SK-N-DZ (cell line): ENCODE measurements at regions not wholly inside any gene's neighbourhood (a gene's known extent, or its start where the extent isn't known, plus 50 kb on each side); places are given as distances from the start of the nearest gene placed in this dataset.

ENCODE experiments used
- DNase-seq: peaks from one replicate; pipeline ENCODE4 v3.0.0-alpha.2; 2015; ENCODE audit warnings: low spot score

DNA sequence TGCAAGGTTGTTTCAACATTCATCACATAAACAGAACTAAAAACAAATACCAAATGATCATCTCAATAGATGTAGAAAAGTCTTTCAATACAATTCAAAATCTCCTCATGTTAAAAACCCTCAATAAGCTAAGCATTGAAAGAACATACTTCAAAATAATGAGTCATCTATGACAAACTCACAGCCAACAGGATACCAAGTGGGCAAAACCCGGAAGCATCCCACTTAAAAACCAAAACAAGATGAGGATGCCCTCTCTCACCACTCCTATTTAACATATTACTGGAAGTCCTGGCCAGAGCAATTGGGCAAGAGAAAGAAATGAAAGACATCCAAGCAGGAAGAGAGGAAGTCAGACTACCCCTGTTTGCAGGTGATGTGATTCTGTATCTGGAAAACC lies 992.2 kb upstream of the PIK3C3 start:
- no peak for DNase-seq

DNA sequence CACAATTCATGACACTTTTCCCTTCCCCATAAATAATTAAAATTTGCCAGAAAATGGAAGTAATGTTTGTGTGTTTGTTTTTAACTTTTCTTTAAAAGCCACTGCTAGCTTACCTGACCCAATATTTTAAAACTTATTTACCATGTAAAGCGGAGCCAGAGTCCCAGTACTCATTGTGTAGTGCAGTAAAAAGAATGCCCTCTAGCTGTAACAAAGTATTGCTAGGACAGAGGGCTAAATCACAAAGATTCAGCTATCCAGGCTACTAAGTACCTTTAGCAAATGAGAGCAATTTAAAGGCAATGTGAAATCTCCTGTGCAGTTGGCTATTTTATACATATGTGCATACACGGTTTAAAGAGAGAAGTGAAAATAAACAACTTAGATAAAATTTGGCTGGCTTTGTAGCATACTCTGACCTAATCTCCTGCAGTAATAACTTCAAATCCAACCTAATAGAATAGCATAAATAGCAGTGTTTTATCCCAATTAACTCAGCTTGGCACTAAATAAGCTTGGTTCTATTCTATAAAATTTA lies 997.4 kb upstream of the PIK3C3 start:
- no peak for DNase-seq

GRCh38 chr18:40956213-40956612 lies 998.8 kb upstream of the PIK3C3 start:
- no peak for DNase-seq

DNA sequence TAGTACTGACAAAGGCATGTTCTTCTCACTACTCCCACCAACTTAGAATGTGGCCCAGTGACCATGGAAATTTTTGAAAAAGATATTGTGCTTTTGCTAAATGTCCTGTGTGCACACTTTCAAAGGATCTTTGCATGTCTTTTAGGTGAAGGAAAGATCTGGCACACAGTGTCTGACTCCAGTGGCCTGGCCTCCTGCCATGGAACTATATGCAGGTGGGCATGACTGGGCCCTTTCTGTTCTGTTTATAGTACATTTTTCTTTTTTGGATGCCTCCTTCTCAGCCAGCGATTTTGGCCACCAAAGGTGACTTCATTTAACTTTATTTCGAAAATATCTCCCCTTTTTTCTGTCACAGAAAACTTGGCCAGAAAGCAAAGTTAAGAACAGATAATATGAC lies 999.7 kb upstream of the PIK3C3 start:
- no peak for DNase-seq

GRCh38 chr18:40949114-40949950 lies 1005.7 kb upstream of the PIK3C3 start:
- DNase-seq: peak; percentile 22

GRCh38 chr18:40944576-40944975 lies 1010.5 kb upstream of the PIK3C3 start:
- no peak for DNase-seq

DNA sequence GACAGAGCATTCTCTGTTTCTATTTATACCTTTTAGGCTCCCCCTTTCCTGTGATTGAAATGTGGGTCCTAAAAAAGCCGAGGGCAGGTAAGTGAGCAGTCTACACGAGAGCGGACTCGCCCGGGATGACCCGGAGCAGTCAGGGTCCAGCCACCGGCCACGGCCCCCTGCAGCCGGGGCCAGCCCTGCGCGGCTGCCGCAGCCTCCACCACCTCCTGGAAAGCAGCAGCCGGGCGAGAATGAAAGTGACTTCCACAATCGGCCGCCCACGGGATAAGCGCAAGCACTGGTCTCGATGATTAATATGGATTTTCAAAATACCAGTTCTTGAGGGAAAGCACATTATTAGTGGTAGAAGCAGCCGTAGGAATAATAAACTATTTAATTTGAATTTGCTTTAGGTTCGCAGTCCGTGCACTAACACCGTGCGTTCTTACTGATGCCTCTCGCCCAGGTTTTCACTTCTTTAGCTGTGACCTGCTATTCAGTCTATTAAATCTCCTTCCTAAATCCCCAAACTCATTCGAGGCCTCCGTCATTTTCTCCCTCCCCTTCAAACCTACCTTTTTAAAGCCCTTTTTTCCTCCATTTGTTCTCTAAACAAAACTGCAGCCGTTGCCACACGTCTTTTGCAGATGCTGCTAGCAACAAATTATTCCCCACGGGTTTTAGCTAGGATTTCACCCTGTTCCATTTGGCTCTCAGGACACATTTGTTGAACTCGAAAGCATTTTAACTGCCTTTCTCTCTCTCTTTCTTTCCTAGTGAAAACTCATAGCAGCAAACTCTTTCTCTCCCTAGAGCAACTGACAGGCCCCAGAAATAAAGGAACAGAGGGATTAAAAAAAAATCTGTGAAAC lies 1015.1 kb upstream of the PIK3C3 start:
- DNase-seq: no peak

DNA sequence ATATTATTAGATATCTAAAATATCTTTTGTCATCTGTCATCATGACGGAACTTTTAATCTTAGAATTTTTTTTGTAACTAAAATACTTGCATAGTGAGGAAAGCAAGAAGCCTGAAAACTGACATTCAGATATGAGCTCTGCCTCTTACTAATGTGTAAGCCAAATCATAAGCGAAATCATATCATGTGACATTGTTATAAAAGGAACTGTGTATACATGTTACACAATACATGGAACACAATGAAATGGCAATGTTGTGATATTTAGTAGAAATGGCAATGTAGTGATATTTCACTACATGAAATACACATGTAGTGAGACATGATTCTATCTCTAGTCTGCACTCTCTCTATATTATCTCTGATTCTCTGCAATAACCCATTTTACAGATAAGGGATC lies 1016.4 kb upstream of the PIK3C3 start:
- no peak for DNase-seq

GRCh38 chr18:40937386-40937785 lies 1017.6 kb upstream of the PIK3C3 start:
- DNase-seq: no peak

GRCh38 chr18:40935423-40935822 lies 1019.6 kb upstream of the PIK3C3 start:
- DNase-seq: no peak

- DNase-seq: no peak
Measured at GRCh38 chr18:40932862-40933261, 1022.2 kb upstream of the PIK3C3 start.

GRCh38 chr18:40930211-40930882 lies 1024.7 kb upstream of the PIK3C3 start:
- DNase-seq: no peak

DNA sequence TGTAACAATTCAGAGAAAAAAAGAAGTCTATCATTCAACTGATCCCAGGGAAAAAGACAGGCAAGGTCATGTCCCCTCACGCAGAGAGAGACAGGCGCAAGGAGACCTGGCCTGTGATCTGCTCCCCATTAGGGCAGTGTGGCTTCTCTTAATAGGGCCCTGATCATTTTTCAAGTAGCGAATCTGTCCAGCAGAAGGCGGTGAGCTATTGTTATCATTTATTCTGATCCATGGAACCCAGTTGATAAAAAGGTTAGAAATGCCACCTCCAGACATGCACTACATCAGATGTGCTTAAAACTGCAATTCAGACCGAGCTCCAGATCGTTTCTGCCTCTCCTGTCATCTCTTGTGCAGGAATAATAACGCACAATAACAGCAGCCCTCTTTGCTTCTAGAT lies 1025.6 kb upstream of the PIK3C3 start:
- peak; percentile 49 for DNase-seq

DNA sequence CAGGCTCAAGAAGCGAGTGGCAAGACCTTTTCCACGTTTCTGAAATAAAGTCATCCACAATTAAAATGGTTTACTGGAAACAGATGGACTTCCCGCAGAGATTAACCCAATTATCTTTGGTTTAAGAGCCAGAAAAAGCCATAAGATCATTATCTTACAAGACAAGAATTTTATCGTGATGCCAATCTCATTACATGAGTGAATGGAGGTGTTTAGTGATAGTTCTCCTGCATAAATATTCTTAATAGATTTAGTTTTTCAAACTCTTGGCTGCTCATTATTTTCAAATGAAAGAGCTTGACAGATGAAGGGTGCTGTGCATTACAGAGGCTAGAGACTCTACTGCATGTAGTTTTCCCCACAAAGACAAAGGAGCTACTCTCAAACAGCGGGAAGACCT lies 1028.4 kb upstream of the PIK3C3 start:
- DNase-seq: peak; percentile 88

GRCh38 chr18:40925071-40925541 lies 1029.9 kb upstream of the PIK3C3 start:
- peak; percentile 85 for DNase-seq

- DNase-seq: no peak
Measured at GRCh38 chr18:40921845-40922629, 1033.0 kb upstream of the PIK3C3 start.

DNA sequence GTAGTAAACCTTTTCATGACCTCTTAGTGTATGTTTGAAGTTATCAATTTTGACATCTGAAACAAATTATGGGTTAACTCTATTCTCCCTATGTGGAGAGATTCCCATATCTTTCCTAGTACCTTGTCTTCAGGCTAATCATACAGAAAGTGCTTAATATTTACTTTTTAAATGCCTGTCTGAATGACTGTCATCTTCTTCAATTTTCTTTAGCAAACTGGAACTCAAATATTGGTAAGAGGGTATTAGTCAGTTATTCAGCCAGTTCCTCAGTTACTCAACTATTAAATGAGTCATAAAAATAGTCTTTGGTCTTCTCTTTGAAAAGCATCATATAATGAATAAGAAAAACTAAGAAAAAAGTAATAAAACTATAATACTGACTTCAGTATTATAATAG lies 1038.0 kb upstream of the PIK3C3 start:
- no peak for DNase-seq

DNA sequence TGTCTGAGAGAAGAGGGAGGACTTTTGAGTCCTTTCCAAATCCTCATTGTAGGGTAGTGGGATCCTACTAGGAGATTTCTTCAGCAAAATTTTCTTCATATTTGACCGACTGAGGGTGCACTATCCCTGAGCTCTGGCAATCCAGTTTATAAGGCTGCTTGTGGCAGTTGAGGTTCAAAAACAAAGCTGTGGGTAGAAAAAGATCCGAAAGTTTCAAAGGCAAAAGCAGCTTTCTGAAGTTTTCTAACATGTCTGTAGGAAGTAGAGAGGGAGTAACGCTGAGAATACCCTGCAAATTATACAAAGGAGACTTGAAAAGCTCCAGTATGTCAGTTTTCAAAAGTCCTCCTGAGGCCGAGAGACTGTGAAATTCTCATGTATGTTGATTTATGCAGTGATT lies 1039.3 kb upstream of the PIK3C3 start:
- no peak for DNase-seq

- DNase-seq: no peak
Measured at GRCh38 chr18:40911582-40912254, 1043.3 kb upstream of the PIK3C3 start.

DNA sequence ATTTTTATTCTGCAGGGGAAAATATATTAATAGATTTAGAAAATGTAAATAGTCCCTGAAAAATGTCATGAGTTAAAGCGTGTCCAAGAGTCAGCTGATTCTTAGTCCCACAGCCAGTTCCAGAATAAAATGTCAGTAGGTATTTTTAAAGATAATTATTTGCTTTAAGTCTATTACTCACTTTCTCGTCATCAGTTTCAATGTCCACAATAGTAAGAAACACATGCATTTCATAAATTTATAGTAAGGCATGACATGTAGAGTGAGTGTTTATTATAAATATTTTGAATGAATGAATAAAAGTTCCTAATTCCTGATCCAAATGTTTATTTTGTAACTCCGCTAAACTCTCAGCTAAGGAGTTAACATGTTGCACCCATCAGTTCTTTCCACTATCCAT lies 1044.0 kb upstream of the PIK3C3 start:
- DNase-seq: no peak
